GF-D8 (cell line): ENCODE measurements at regions not wholly inside any gene's neighbourhood (a gene's known extent, or its start where the extent isn't known, plus 50 kb on each side); places are given as distances from the start of the nearest gene placed in this dataset.

Source experiments
- DNase-seq: peaks from one replicate; lab custom pipeline; 2025; lab: John Stamatoyannopoulos, UW

DNA sequence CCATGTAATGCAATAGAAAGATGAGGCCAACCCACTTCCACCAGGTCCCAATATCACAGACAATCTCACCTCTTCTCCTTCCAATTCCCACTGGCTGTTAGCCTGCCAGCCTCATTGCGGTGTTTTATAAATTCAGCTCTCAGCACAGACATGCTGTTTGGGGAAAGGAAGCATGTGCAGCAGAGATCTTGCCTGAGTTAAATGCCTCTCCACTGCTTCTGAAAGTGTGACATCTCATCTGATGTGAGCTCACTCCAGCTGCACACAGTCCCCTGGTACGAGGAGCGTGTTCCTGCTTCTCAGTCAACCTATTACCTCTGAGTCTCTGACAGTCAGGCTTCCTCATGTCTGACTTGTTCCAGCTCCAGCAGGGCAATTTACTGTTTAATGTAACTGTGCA is 122.7 kb upstream of the GUCY1A2 start:
- no peak for DNase-seq

DNA sequence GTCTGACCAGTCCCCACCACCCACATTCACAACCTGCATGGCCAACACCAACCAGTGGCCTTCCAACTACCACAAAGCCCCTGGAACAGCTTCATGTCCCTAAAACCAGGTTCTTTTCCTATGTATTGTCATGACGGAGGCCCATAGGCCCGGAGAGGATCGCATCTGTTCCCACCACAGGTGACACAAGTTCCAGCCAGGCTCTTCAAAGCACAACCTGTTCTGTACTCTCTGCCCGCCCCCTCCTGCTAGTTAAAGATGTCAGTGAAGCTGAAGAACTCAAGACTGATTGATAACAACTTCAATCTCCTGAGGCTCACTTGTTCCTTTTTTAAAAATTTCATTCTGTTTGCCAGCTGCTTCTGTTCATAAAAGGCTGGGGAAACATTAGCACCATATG is 121.1 kb upstream of the GUCY1A2 start:
- DNase-seq: no peak

DNA sequence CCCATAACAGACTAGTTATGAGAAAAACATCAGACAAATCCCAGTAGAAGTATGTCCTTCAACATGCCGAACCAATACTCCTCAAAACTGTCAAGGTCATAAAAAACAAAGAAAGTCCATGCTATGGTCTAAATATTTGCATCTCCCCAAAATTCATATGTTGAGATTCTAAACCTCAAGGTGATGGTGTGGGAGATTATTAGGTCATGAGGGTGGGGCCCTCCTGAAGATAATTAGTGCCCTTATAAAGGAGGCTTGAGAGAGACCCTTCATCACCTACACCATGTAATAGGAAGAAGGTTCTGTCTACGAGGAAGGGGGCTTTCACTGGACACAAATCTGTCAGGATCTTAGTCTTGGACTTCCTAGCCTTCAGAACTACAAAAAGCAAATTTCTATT is 118.6 kb upstream of the GUCY1A2 start:
- DNase-seq: no peak

DNA sequence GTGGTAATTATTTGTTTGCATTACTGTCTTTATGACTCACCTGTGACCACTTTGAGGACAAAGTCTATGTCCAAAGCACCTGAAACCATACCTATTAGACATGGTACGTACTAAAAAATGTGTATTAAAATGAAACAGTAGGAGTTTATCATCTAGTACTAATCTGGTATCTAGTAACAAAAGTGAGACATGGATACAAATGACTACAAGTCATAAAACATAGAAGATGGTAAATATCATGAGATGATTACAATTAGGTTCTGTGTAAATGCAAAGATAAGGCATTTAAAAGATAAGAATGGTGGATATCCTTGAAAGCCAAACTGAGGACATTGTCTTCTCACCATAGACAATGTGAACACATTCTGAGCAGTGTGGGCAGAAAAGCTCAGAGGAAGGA is 113.5 kb upstream of the GUCY1A2 start:
- DNase-seq: no peak

DNA sequence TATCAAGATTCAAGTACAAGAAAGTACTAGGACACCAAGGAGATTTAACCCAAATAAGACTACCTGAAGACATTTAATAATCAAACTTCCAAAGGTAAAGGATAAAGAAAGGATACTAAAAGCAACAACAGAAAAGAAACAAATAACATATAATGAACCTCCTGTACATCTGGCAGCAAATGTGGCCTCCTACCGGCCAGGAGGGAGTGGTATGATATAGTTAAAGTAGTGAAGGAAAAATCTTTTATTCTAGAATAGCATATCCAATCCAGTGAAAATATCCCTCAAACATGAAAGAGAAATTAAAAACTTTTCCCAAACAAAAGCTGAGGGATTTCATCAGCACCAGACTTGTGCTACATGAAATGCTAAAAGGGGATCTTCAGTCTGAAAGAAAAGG is 104.7 kb upstream of the GUCY1A2 start:
- DNase-seq: peak; percentile 40

DNA sequence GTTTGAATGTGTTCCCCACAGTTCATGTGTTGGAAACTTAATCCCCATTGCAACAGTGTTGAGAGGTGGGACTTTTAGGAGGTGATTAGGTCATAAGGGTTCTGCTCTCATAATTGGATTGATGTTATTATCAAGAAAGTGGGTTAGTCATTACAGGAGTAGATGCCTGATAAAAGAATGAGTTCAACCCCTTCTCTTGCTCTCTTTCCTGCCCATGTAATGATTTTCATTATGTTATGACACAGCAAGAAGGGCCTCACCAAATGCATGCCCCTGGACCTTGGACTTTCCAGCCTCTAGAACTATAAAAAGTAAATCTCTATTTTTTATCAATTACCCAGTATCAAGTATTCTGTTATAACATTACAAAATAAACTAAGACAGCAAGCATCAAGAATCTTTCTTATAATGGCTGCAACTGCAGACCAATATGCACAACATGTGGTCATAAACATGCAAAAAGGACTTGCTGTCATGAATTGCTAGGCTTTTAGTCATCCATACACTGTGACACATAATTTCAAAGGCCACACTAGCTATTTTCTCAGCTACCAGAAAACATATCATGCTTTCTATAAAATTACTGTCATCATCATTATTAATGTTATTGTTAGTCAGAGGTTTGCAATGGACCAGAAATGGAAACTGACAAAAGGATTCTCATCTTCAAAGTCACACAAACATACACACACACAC is 99.9 kb upstream of the GUCY1A2 start:
- no peak for DNase-seq

DNA sequence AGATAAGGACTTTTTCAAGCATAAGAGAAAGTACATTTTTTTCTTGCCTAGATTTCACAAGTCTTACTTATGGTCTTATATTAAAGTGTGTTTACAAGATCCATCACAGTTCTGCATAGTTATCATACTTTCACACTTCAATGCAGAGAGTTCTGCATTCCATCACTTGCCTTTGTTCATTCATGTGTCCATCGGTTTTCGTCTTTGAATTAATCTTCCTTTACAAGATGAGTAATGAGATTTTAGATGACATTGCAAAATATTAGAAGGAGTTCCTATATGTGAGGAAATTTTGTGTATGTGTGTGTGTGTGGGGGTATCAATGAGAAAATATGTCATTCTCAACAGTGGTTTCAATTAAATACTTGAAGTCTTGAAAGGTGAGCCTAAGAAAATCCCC is 98.1 kb upstream of the GUCY1A2 start:
- DNase-seq: no peak

DNA sequence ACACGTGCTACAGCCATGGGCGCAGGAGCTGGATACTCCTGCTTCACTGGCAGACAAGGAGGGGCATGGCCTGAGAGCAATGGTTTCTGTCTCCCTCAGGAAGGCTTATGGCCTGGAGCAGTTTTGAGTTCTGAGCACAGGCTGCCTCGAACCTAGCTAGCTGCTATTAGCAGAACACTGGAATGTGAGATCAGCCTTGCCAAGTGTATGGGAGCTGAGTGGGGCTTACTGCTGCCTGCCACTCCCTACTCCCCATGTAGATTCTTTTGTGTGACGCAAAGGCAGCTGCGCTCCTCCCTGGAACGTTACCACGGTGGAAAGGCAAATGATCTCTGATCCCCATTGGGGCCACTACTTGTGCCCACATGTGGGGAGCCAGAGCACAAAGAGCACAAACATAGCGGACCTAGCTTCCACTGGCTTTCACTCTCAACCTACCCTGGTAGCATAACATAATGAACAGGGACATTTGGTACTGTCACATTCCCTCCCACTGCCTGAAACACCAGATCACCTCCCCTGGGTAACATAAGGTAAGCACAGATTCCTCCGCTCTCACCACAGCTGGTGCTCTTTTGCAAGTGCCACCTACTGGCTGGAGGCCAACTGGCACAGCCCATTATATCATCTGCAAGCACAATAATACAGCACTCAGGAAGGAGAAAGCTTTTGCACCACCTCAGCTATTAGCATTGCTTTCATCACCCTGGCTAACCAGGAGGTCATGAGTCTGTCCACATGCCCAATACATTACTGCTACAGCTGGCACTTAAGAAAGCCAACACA is 84.6 kb upstream of the GUCY1A2 start:
- no peak for DNase-seq

DNA sequence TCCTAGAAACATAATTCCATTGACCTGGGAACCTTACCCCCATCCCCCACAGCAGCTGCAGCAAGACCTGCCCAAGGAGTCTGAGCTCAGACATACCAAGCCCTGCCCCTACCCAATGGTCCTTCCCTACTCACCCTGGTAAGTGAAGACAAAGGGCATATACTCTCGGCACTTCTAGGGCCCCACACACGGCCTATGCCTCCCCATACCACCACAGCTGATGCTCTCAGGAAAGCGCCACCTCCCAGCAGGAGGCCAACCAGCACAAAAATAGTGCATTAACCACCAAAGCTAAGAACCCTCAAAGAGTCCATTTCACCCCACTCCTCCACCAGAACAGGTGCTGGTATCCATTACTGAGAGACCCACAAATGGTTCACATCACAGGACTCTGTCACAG is 74.4 kb upstream of the GUCY1A2 start:
- DNase-seq: no peak

DNA sequence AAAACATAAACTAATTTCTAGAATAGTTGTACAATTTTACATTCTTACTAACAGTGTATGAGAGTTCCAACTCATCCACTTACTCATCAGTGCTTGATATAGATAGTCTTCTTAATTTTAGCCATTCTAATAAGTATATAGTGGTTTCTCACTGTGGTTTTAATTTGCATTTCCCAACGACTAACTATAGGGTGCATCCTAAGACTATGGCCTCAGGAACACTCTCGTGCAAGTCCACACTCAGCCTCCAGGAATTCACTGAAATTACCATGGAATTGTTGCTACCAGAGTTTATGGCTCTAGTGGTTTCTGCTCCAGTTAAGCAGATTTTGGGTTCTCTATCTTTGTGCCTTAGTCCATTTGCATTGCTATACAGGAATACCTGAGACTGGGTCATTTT is 60.1 kb upstream of the GUCY1A2 start:
- DNase-seq: no peak

DNA sequence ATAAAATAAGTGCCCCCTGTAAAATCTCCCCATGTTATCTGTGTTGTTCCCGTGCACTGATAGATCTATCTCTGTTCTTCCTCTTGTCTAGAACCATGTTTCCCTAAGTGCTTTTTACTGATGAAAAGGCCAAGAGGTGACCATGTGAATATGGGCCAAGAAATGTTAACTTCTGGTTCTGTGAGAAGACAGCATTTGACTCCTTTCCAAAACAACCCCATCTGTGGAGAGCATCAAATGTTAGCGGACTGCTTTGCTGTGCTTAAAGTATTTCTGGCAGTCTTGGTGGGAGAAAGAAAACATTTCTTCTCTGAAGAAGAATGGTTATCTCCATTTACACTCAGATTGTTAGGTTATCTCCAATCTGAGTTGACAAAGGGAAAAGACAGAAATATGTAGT is 58.6 kb upstream of the GUCY1A2 start:
- DNase-seq: no peak

DNA sequence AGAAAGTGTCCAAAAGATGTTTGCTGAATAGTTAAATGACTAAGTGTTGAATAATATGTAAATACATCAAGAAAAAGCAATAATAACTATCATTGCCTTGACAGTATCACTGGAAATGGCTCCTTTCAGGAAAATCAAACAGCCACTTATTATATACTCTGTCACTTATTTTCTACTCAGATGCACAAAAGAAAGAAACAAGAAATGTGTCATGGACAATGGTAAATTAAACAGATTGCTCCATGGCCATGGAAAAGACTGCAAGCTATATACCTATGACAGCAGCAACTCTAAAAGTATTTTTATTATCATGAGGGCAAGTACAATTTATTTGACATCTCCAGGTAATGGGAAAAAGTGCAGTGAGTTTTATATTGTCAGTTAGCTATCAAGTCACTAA is 52.9 kb upstream of the GUCY1A2 start:
- DNase-seq: no peak
